Mammary epithelial cell (primary cell): ENCODE measurements at regions not wholly inside any gene's neighbourhood (a gene's known extent, or its start where the extent isn't known, plus 50 kb on each side); places are given as distances from the start of the nearest gene placed in this dataset.

Source experiments
- CTCF ChIP-seq, 2 donors: IDR thresholded peaks in 1 of 2; conservative IDR thresholded peaks in 1 of 2; 2 replicates each; pipeline ENCODE4 v1.5.1; 2011 to 2012; ENCODE audit warnings: inconsistent platforms in 2 of 2, low read length in 2 of 2, mild to moderate bottlenecking in 2 of 2, control low read depth in 1 of 2, low read depth in 1 of 2; ENCODE audit not compliant: insufficient read depth in 1 of 2; ENCODE audit errors: extremely low read depth in 1 of 2
- EZH2 ChIP-seq: IDR thresholded peaks from 2 replicates; pipeline ENCODE4 v1.6.1; 2012; ENCODE audit warnings: low read length, inconsistent platforms, borderline replicate concordance

DNA sequence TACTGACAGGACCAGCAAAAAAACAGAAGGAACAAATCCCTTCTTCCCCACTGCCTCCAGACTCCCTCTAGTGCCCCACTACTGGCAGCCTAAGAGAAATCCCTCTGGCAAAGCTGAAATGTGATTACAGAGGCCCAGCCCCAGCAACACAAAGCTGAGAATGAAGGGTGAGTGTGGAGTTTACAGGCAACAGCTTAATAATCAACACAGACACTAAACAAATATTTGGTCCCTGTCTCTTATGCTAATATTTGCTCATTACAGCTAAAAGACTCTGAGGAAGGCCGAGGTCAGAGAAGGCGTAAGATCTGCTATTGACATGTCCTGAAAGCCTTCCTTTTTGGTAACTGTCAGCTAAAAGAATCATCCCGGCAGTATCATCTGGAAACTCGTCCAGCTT, 308.5 kb upstream of the RASGRP1 start:
- TF ChIP-seq CTCF (conservative IDR thresholded peaks at IDR 0.05 in 1 of 2, IDR thresholded peaks at IDR 0.05 in 1 of 2; ENCODE audit: extremely low read depth in 1 of 2, insufficient read depth in 1 of 2, low read depth in 1 of 2, low read length in 2 of 2) (no peak), EZH2 (no peak)
